MM.1S (cell line): ENCODE measurements at regions not wholly inside any gene's neighbourhood (a gene's known extent, or its start where the extent isn't known, plus 50 kb on each side); places are given as distances from the start of the nearest gene placed in this dataset.

Experiments used
- DNase-seq: peaks from one replicate; pipeline ENCODE4 v3.0.0-alpha.2; 2015
- H2AFZ ChIP-seq: fragments of 300-600 bp; sonication (generic); 2 replicates; pipeline ENCODE4 v1.6.0; 2016; ENCODE audit warnings: antibody characterized with exemption, low read length
- H3F3A ChIP-seq: fragments of 300-600 bp; sonication (generic); 2 replicates; pipeline ENCODE4 v1.6.1; 2016; ENCODE audit warnings: mild to moderate bottlenecking, antibody characterized with exemption, low read length, moderate library complexity, mixed read lengths; ENCODE audit not compliant: insufficient read depth
- H3K27ac ChIP-seq: fragments of 300-600 bp; sonication (generic); 2 replicates; pipeline ENCODE4 v1.5.1; 2016; ENCODE audit warnings: mild to moderate bottlenecking, low read length
- H3K27me3 ChIP-seq: fragments of 300-600 bp; sonication (generic); replicated peaks from 2 replicates; pipeline ENCODE4 v1.6.0; 2016; ENCODE audit warnings: low read length; ENCODE audit not compliant: insufficient read depth
- H3K36me3 ChIP-seq: fragments of 300-600 bp; sonication (generic); replicated peaks from 2 replicates; pipeline ENCODE4 v1.6.1; 2016; ENCODE audit warnings: mild to moderate bottlenecking, low read length, mixed read lengths; ENCODE audit not compliant: insufficient read depth
- H3K4me1 ChIP-seq: fragments of 300-600 bp; sonication (generic); 2 replicates; pipeline ENCODE4 v1.6.1; 2016; ENCODE audit warnings: low read length, mixed read lengths
- H3K4me2 ChIP-seq: fragments of 300-600 bp; sonication (generic); 2 replicates; pipeline ENCODE4 v1.6.0; 2016; ENCODE audit warnings: low read depth, low read length
- H3K4me3 ChIP-seq: fragments of 300-600 bp; sonication (generic); 2 replicates; pipeline ENCODE4 v1.5.1; 2016; ENCODE audit warnings: low read length, mixed read lengths
- H3K79me2 ChIP-seq: fragments of 300-600 bp; sonication (generic); 2 replicates; pipeline ENCODE4 v1.6.1; 2016; ENCODE audit warnings: mixed run types, low read length, mixed read lengths
- H3K9ac ChIP-seq: fragments of 300-600 bp; sonication (generic); 2 replicates; pipeline ENCODE4 v1.6.1; 2016; ENCODE audit warnings: low read length, mixed read lengths
- H3K9me2 ChIP-seq: fragments of 300-600 bp; sonication (generic); replicated peaks from 2 replicates; pipeline ENCODE4 v1.6.1; 2016; ENCODE audit warnings: mild to moderate bottlenecking, low read length, mixed read lengths; ENCODE audit not compliant: insufficient read depth
- H3K9me3 ChIP-seq: fragments of 300-600 bp; sonication (generic); replicated peaks from 2 replicates; pipeline ENCODE4 v1.6.1; 2016; ENCODE audit warnings: mild to moderate bottlenecking, low read length, mixed read lengths; ENCODE audit not compliant: insufficient read depth
- H4K20me1 ChIP-seq: fragments of 300-600 bp; sonication (generic); 2 replicates; pipeline ENCODE4 v1.6.1; 2016; ENCODE audit warnings: mild to moderate bottlenecking, low read length, moderate library complexity, mixed read lengths; ENCODE audit not compliant: insufficient read depth
- EZH2 ChIP-seq: fragments of 300-600 bp; sonication (generic); optimal IDR thresholded peaks from 2 replicates; pipeline ENCODE3; 2017; ENCODE audit warnings: low read depth, mild to moderate bottlenecking, antibody characterized with exemption, low read length, mixed read lengths
- EZH2phosphoT487 ChIP-seq: fragments of 300-600 bp; sonication (generic); IDR thresholded peaks from 2 replicates; pipeline ENCODE4 v1.6.1; 2018; ENCODE audit warnings: antibody characterized with exemption, low read length
- TF ChIP-seq, protein P1 (sequence below): fragments of 300-600 bp; sonication (generic); IDR thresholded peaks from 2 replicates; pipeline ENCODE4 v1.5.1; 2016; ENCODE audit warnings: antibody characterized with exemption, low read length, mixed read lengths

GRCh38 chr12:41699658-41700057, 445.0 kb downstream of the GXYLT1 start:
- Histone ChIP-seq H3K79me2 (no peaks in the 10 kb centered on the region), H3K9ac (no peak overlapping the region), H3K36me3 (no peaks in the 10 kb centered on the region), H3K27me3 (no peaks in the 10 kb centered on the region), H4K20me1 (no peaks in the 10 kb centered on the region), H3K27ac (no peak overlapping the region), H3F3A (no peaks in the 10 kb centered on the region), H3K9me3 (no peaks in the 10 kb centered on the region), H3K4me1 (no peaks in the 10 kb centered on the region), H3K4me2 (no peak overlapping the region), H3K4me3 (no peak overlapping the region), H2AFZ (no peak overlapping the region), H3K9me2 (no peaks in the 10 kb centered on the region)
- TF ChIP-seq EZH2: no peak
- TF ChIP-seq, protein P1, sequence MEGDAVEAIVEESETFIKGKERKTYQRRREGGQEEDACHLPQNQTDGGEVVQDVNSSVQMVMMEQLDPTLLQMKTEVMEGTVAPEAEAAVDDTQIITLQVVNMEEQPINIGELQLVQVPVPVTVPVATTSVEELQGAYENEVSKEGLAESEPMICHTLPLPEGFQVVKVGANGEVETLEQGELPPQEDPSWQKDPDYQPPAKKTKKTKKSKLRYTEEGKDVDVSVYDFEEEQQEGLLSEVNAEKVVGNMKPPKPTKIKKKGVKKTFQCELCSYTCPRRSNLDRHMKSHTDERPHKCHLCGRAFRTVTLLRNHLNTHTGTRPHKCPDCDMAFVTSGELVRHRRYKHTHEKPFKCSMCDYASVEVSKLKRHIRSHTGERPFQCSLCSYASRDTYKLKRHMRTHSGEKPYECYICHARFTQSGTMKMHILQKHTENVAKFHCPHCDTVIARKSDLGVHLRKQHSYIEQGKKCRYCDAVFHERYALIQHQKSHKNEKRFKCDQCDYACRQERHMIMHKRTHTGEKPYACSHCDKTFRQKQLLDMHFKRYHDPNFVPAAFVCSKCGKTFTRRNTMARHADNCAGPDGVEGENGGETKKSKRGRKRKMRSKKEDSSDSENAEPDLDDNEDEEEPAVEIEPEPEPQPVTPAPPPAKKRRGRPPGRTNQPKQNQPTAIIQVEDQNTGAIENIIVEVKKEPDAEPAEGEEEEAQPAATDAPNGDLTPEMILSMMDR: no peak
- TF ChIP-seq EZH2phosphoT487: no peak
- no peak for DNase-seq

GRCh38 chr12:41697161-41697560, 447.5 kb downstream of the GXYLT1 start:
- no peak for DNase-seq
- no peaks in the 10 kb centered on the region for H3K9me2 ChIP-seq
- H3K4me2 ChIP-seq: no peak overlapping the region
- H3K9ac ChIP-seq: no peak overlapping the region
- no peaks in the 10 kb centered on the region for H3K27me3 ChIP-seq
- H3K4me1 ChIP-seq: no peaks in the 10 kb centered on the region
- no peaks in the 10 kb centered on the region for H3K79me2 ChIP-seq
- H2AFZ ChIP-seq: no peak overlapping the region
- H3K4me3 ChIP-seq: no peak overlapping the region
- no peaks in the 10 kb centered on the region for H3F3A ChIP-seq
- H4K20me1 ChIP-seq: no peaks in the 10 kb centered on the region
- no peaks in the 10 kb centered on the region for H3K36me3 ChIP-seq
- H3K9me3 ChIP-seq: no peaks in the 10 kb centered on the region
- no peak for TF ChIP-seq EZH2phosphoT487
- no peak for TF ChIP-seq EZH2
- TF ChIP-seq, protein P1: no peak
- no peak overlapping the region for H3K27ac ChIP-seq

- H3K9me3 ChIP-seq: no peaks in the 10 kb centered on the region
- H3K9ac ChIP-seq: no peak overlapping the region
- H3K4me2 ChIP-seq: no peak overlapping the region
- no peak overlapping the region for H3K4me3 ChIP-seq
- no peaks in the 10 kb centered on the region for H3K36me3 ChIP-seq
- H3F3A ChIP-seq: no peaks in the 10 kb centered on the region
- H2AFZ ChIP-seq: no peak overlapping the region
- no peaks in the 10 kb centered on the region for H3K9me2 ChIP-seq
- no peaks in the 10 kb centered on the region for H3K79me2 ChIP-seq
- H3K27ac ChIP-seq: no peak overlapping the region
- no peaks in the 10 kb centered on the region for H3K27me3 ChIP-seq
- peaks cover 14% of the 10 kb centered on the region; the same call in 1 of the 2 replicates for H3K4me1 ChIP-seq
- no peaks in the 10 kb centered on the region for H4K20me1 ChIP-seq
- no peak for DNase-seq
- TF ChIP-seq, protein P1: no peak
- TF ChIP-seq EZH2phosphoT487 (no peak), EZH2 (no peak)
Measured at GRCh38 chr12:41684997-41685396, 459.7 kb downstream of the GXYLT1 start.
